T47D (cell line): ENCODE measurements at regions not wholly inside any gene's neighbourhood (a gene's known extent, or its start where the extent isn't known, plus 50 kb on each side); places are given as distances from the start of the nearest gene placed in this dataset.

Source experiments
- DNase-seq, 2 experiments: peaks; one replicate each; pipeline versions ENCODE4 v3.0.0 to v3.0.0-alpha.2; 2011 to 2012; ENCODE audit warnings: low read depth in 1 of 2, low spot score in 1 of 2
- JUND ChIP-seq: IDR thresholded peaks from 2 replicates; pipeline ENCODE4 v1.6.1; 2012; ENCODE audit warnings: low read depth
- in situ Hi-C: cut with HindIII; loops from 2 replicates; pipeline ENCODE4 v1.10.0; 2016; ENCODE audit warnings: low sequenced_read_pairs, low pct_unique_long_range_greater_than_20kb

GRCh38 chr5:85077581-85077980 is 692.9 kb upstream of the EDIL3 start:
- TF ChIP-seq JUND = no peak
- DNase-seq = peak in 1 of 2 experiments; percentile 4
- in situ Hi-C loops = no loop called here

GRCh38 chr5:85096421-85096820 is 711.7 kb upstream of the EDIL3 start:
- in situ Hi-C loops = no loop called here
- no peak for TF ChIP-seq JUND
- DNase-seq = no peak

GRCh38 chr5:85108471-85108870 is 723.8 kb upstream of the EDIL3 start:
- in situ Hi-C loops = no loop called here
- no peak for TF ChIP-seq JUND
- peak in 1 of 2 experiments; percentile 10 for DNase-seq

- no peak for DNase-seq
- in situ Hi-C loops = no loop called here
- TF ChIP-seq JUND = no peak
These were observed 724.9 kb upstream of the EDIL3 start for GRCh38 chr5:85109616-85110015.

GRCh38 chr5:85132269-85132668 is 747.6 kb upstream of the EDIL3 start:
- DNase-seq = no peak
- TF ChIP-seq JUND = no peak
- in situ Hi-C loops = no loop called here

GRCh38 chr5:85140471-85140870 is 755.8 kb upstream of the EDIL3 start:
- no peak for TF ChIP-seq JUND
- DNase-seq = no peak
- in situ Hi-C loops = no loop called here

- DNase-seq = no peak
- in situ Hi-C loops = no loop called here
- no peak for TF ChIP-seq JUND
These were observed 758.5 kb upstream of the EDIL3 start for GRCh38 chr5:85143138-85143537.

- no peak for TF ChIP-seq JUND
- no peak for DNase-seq
- in situ Hi-C loops = no loop called here
These were observed 764.0 kb upstream of the EDIL3 start for GRCh38 chr5:85148701-85149100.

GRCh38 chr5:85159395-85159794 is 774.7 kb upstream of the EDIL3 start:
- in situ Hi-C loops = no loop called here
- TF ChIP-seq JUND = no peak

GRCh38 chr5:85168474-85168873 is 783.8 kb upstream of the EDIL3 start:
- no peak for DNase-seq
- in situ Hi-C loops = no loop called here
- TF ChIP-seq JUND = no peak

More at GRCh38 chr5:85159395-85159794, 774.7 kb upstream of the EDIL3 start:
- no peak for DNase-seq

GRCh38 chr5:85170183-85170582 is 785.5 kb upstream of the EDIL3 start:
- DNase-seq = no peak
- TF ChIP-seq JUND = no peak
- in situ Hi-C loops = no loop called here

- DNase-seq = no peak
- no peak for TF ChIP-seq JUND
- in situ Hi-C loops = no loop called here
These were observed 788.8 kb upstream of the EDIL3 start for GRCh38 chr5:85173469-85173868.

GRCh38 chr5:85182344-85182743 is 797.7 kb upstream of the EDIL3 start:
- TF ChIP-seq JUND = no peak
- DNase-seq = no peak
- in situ Hi-C loops = no loop called here

GRCh38 chr5:85204289-85204688 is 819.6 kb upstream of the EDIL3 start:
- in situ Hi-C loops = no loop called here
- no peak for TF ChIP-seq JUND
- no peak for DNase-seq
